ENCODE measurements at regions not wholly inside any gene's neighbourhood (a gene's known extent, or its start where the extent isn't known, plus 50 kb on each side); places are given as distances from the start of the nearest gene placed in this dataset.

- DNase-seq: peak; percentile 31
Observed at GRCh38 chr3:162610261-162610660, 1113.7 kb downstream of the OTOL1 start.

More at GRCh38 chr3:162610261-162610660, 1113.7 kb downstream of the OTOL1 start:
- no peak overlapping the region for H2BK12ac ChIP-seq (ENCODE audit: insufficient read length, low read depth, low read length)
- H3K23me2 ChIP-seq (ENCODE audit: insufficient read length, low read depth, low read length, poor library complexity, severe bottlenecking): no peaks in the 10 kb centered on the region
- no peak overlapping the region for H3K18ac ChIP-seq (ENCODE audit: insufficient read length, low read depth, low read length)
- H2BK120ac ChIP-seq (ENCODE audit: low read depth, low read length, poor library complexity, severe bottlenecking): no peak overlapping the region
- no peaks in the 10 kb centered on the region for H4K20me1 ChIP-seq (ENCODE audit: control insufficient read depth, insufficient read depth, insufficient read length)
- Mint-ChIP-seq H3K4me1 (peaks cover 15 to 28% of the 10 kb centered on the region in 2 experiments), H3K36me3 (ENCODE audit: insufficient read depth in 1 of 3, low read depth in 3 of 3) (peaks cover 28 to 33% (median 32%) of the 10 kb centered on the region in 3 experiments), H3K9me3 (peaks cover 11 to 19% of the 10 kb centered on the region in 2 experiments), H3K4me3 (no peak overlapping the region), H3K27me3 (ENCODE audit: low read depth) (no peaks in the 10 kb centered on the region), H3K27ac (peak overlapping the region; percentile 3 to 93 (median 74); a peak in 5 of 7 replicates)
- no peak overlapping the region for H3K9ac ChIP-seq (ENCODE audit: extremely low read depth, insufficient read length, low read length)
- H2BK5ac ChIP-seq (ENCODE audit: insufficient read length, low read length): no peak overlapping the region
- no peak overlapping the region for H3K4ac ChIP-seq (ENCODE audit: low read depth, low read length)
- H4K91ac ChIP-seq (ENCODE audit: insufficient read length, low read depth, low read length): no peak overlapping the region
- H3K14ac ChIP-seq (ENCODE audit: insufficient read depth, low read length): no peak overlapping the region
- H3K27me3 ChIP-seq (ENCODE audit: insufficient read depth, low read length): no peaks in the 10 kb centered on the region
- no peak overlapping the region for H2AK5ac ChIP-seq (ENCODE audit: insufficient read length, low read length)
- H3K4me1 ChIP-seq (ENCODE audit: insufficient read depth, low read length): no peaks in the 10 kb centered on the region; the same call in 1 of the 2 replicates
- WGBS (ENCODE audit: extremely low coverage, insufficient read length, low lambda C conversion rate): no CpG with 5 or more reads among the region's 2 CpGs
- H3K9me3 ChIP-seq (ENCODE audit: control insufficient read depth, low read depth, low read length): peaks cover 7% of the 10 kb centered on the region
- H2BK15ac ChIP-seq (ENCODE audit: low read depth, low read length): no peak overlapping the region
- H3K27ac ChIP-seq (ENCODE audit: insufficient read length, low read depth, low read length): no peak overlapping the region
- no peak overlapping the region for H2AFZ ChIP-seq (ENCODE audit: low read length)
- H3K23ac ChIP-seq (ENCODE audit: insufficient read length, low read depth, low read length): no peak overlapping the region
- H2BK20ac ChIP-seq (ENCODE audit: low read depth, low read length, poor library complexity, severe bottlenecking): no peak overlapping the region
- no peak for TF ChIP-seq CTCF (conservative IDR thresholded peaks at IDR 0.05)
- no peak overlapping the region for H3K4me2 ChIP-seq (ENCODE audit: insufficient read depth, insufficient read length, low read length)
- no peaks in the 10 kb centered on the region for H3K79me1 ChIP-seq (ENCODE audit: insufficient read depth, low read depth, low read length, poor library complexity, severe bottlenecking)
- no peak overlapping the region for H4K8ac ChIP-seq (replicated peaks; ENCODE audit: insufficient read length, low read depth, low read length)
- no peaks in the 10 kb centered on the region for H3K79me2 ChIP-seq (ENCODE audit: insufficient read depth, low read length)
- no peak overlapping the region for H3T11ph ChIP-seq (ENCODE audit: low read length)
- no peak overlapping the region for H4K5ac ChIP-seq (ENCODE audit: insufficient read length, low read depth, low read length)
- H3K56ac ChIP-seq (ENCODE audit: insufficient read length, low read depth, low read length): no peak overlapping the region

Data from H9 (cell line).